Ascending aorta (tissue), 2 donors: ENCODE measurements at regions not wholly inside any gene's neighbourhood (a gene's known extent, or its start where the extent isn't known, plus 50 kb on each side); places are given as distances from the start of the nearest gene placed in this dataset.

Source experiments
- DNase-seq, 2 donors: peaks; one replicate each; pipeline ENCODE4 v3.0.0-alpha.2; 2019; ENCODE audit warnings: low spot score in 2 of 2
- H3K27ac ChIP-seq, 2 donors: fragments of 200-600 bp; sonication (generic); one replicate each; pipeline ENCODE4 v1.5.1; 2016 to 2017; ENCODE audit warnings: mild to moderate bottlenecking in 1 of 2
- H3K27me3 ChIP-seq: fragments of 200-600 bp; sonication (generic); one replicate; pipeline ENCODE4 v1.5.1; 2017
- H3K36me3 ChIP-seq, 2 donors: fragments of 200-600 bp; sonication (generic); one replicate each; pipeline ENCODE4 v1.5.1; 2016
- H3K4me1 ChIP-seq, 2 donors: fragments of 200-600 bp; sonication (generic); one replicate each; pipeline ENCODE4 v1.5.1; 2016 to 2017; ENCODE audit warnings: mild to moderate bottlenecking in 1 of 2
- H3K4me3 ChIP-seq, 2 donors: fragments of 200-600 bp; sonication (generic); one replicate each; pipeline ENCODE4 v1.5.1; 2016 to 2017; ENCODE audit warnings: mild to moderate bottlenecking in 1 of 2
- H3K9me3 ChIP-seq, 2 donors: fragments of 200-600 bp; sonication (generic); one replicate each; pipeline ENCODE4 v1.5.1; 2016
- CTCF ChIP-seq, 3 experiments: fragments of 200-600 bp in 2 of 3; fragments of 450-650 bp in 1 of 3; sonication (generic) in 2 of 3; IDR thresholded peaks; one replicate each; pipeline ENCODE4 v1.5.1; 2016 to 2019; ENCODE audit warnings: antibody characterized with exemption in 3 of 3, mild to moderate bottlenecking in 1 of 3, moderate library complexity in 1 of 3
- intact Hi-C: fragments of 100-400 bp; cut with DNase I; formaldehyde crosslinking; loops from one replicate; pipeline ENCODE4 v1.15.1; 2023

- Histone ChIP-seq H3K4me3 (no peak overlapping the region), H3K27me3 (no peaks in the 10 kb centered on the region), H3K9me3 (no peaks in the 10 kb centered on the region), H3K27ac (no peak overlapping the region), H3K36me3 (no peaks in the 10 kb centered on the region), H3K4me1 (no peaks in the 10 kb centered on the region)
- no peak for TF ChIP-seq CTCF (IDR thresholded peaks at IDR 0.05)
- intact Hi-C loops: no loop called here
- no peak for DNase-seq
Measured at GRCh38 chr10:123570898-123571515, 95.1 kb upstream of the GPR26 start.

GRCh38 chr10:123571978-123572377 is 94.2 kb upstream of the GPR26 start:
- Histone ChIP-seq H3K4me3 (no peak overlapping the region), H3K27ac (no peak overlapping the region), H3K36me3 (no peaks in the 10 kb centered on the region), H3K4me1 (no peaks in the 10 kb centered on the region), H3K9me3 (no peaks in the 10 kb centered on the region), H3K27me3 (no peaks in the 10 kb centered on the region)
- intact Hi-C loops: no loop called here
- no peak for DNase-seq
- no peak for TF ChIP-seq CTCF (IDR thresholded peaks at IDR 0.05)

- intact Hi-C loops: no loop called here
- TF ChIP-seq CTCF (IDR thresholded peaks at IDR 0.05): peak in 1 of 3 experiments; percentile 27
- Histone ChIP-seq H3K4me1 (no peaks in the 10 kb centered on the region), H3K4me3 (no peak overlapping the region), H3K36me3 (no peaks in the 10 kb centered on the region), H3K27ac (no peak overlapping the region), H3K27me3 (no peaks in the 10 kb centered on the region), H3K9me3 (no peaks in the 10 kb centered on the region)
- no peak for DNase-seq
Measured at GRCh38 chr10:123573236-123574108, 92.7 kb upstream of the GPR26 start.

GRCh38 chr10:123574109-123574698 is 92.0 kb upstream of the GPR26 start:
- Histone ChIP-seq H3K4me1 (no peaks in the 10 kb centered on the region), H3K9me3 (no peaks in the 10 kb centered on the region), H3K36me3 (no peaks in the 10 kb centered on the region), H3K4me3 (no peak overlapping the region), H3K27ac (no peak overlapping the region), H3K27me3 (no peaks in the 10 kb centered on the region)
- TF ChIP-seq CTCF (IDR thresholded peaks at IDR 0.05): no peak
- DNase-seq: no peak
- intact Hi-C loops: no loop called here

GRCh38 chr10:123575105-123575504 is 91.0 kb upstream of the GPR26 start:
- Histone ChIP-seq H3K27ac (no peak overlapping the region), H3K36me3 (no peaks in the 10 kb centered on the region), H3K4me1 (no peaks in the 10 kb centered on the region), H3K4me3 (no peak overlapping the region), H3K9me3 (no peaks in the 10 kb centered on the region), H3K27me3 (no peaks in the 10 kb centered on the region)
- TF ChIP-seq CTCF (IDR thresholded peaks at IDR 0.05): no peak
- intact Hi-C loops: no loop called here
- no peak for DNase-seq
